22Rv1 (cell line): ENCODE measurements at regions not wholly inside any gene's neighbourhood (a gene's known extent, or its start where the extent isn't known, plus 50 kb on each side); places are given as distances from the start of the nearest gene placed in this dataset.

Experiments
- H3K27ac ChIP-seq: fragments of 450-650 bp; 2 replicates; pipeline ENCODE4 v1.5.1; 2017
- CTCF ChIP-seq: fragments of 450-650 bp; IDR thresholded peaks from 2 replicates; pipeline ENCODE4 v1.5.1; 2017; ENCODE audit warnings: mild to moderate bottlenecking
- ZFX ChIP-seq: fragments of 450-650 bp; IDR thresholded peaks from 2 replicates; pipeline ENCODE4 v1.6.1; 2017; ENCODE audit warnings: antibody characterized with exemption, borderline replicate concordance

GRCh38 chr1:203935321-203935720 is 73.9 kb downstream of the SNRPE start:
- TF ChIP-seq ZFX (no peak), CTCF (no peak)
- H3K27ac ChIP-seq: no peak overlapping the region

- no peak overlapping the region for H3K27ac ChIP-seq
- TF ChIP-seq CTCF: no peak
- TF ChIP-seq ZFX: no peak
Observed at GRCh38 chr1:203937678-203938330, 76.4 kb downstream of the SNRPE start.

- no peak overlapping the region for H3K27ac ChIP-seq
- TF ChIP-seq CTCF: no peak
- no peak for TF ChIP-seq ZFX
Observed at GRCh38 chr1:203944651-203945404, 83.4 kb downstream of the SNRPE start.

GRCh38 chr1:203954293-203954692 is 92.9 kb downstream of the SNRPE start:
- H3K27ac ChIP-seq: no peak overlapping the region
- TF ChIP-seq CTCF (no peak), ZFX (no peak)

- H3K27ac ChIP-seq: no peak overlapping the region
- no peak for TF ChIP-seq ZFX
- TF ChIP-seq CTCF: no peak
Observed at GRCh38 chr1:203954788-203955552, 93.6 kb downstream of the SNRPE start.

- TF ChIP-seq CTCF: no peak
- TF ChIP-seq ZFX: no peak
Observed at GRCh38 chr1:203968761-203969160, 104.2 kb upstream of the SOX13 start.

GRCh38 chr1:203969846-203970245 is 103.1 kb upstream of the SOX13 start:
- no peak for TF ChIP-seq ZFX
- TF ChIP-seq CTCF: no peak

More at GRCh38 chr1:203968761-203969160, 104.2 kb upstream of the SOX13 start:
- no peak overlapping the region for H3K27ac ChIP-seq

More at GRCh38 chr1:203969846-203970245, 103.1 kb upstream of the SOX13 start:
- no peak overlapping the region for H3K27ac ChIP-seq
